PFSK-1 (cell line): ENCODE measurements at regions not wholly inside any gene's neighbourhood (a gene's known extent, or its start where the extent isn't known, plus 50 kb on each side); places are given as distances from the start of the nearest gene placed in this dataset.

Experiments used
- FOXP2 ChIP-seq: optimal IDR thresholded peaks from 2 replicates; pipeline ENCODE3; 2011; ENCODE audit warnings: borderline replicate concordance, control low read depth, inconsistent platforms; ENCODE audit not compliant: insufficient read depth; ENCODE audit errors: extremely low read length, extremely low read depth
- POLR2AphosphoS5 ChIP-seq: IDR thresholded peaks from 2 replicates; pipeline ENCODE4 v1.6.1; 2012; ENCODE audit warnings: low read depth, mild to moderate bottlenecking, control low read depth, low read length, moderate library complexity
- TF ChIP-seq, protein P1 (sequence below), 2 experiments: IDR thresholded peaks; 2 replicates each; pipeline versions ENCODE4 v1.6.1 to v1.8.0; 2011 to 2012; ENCODE audit warnings: low read depth in 2 of 2, low read length in 2 of 2, control low read depth in 1 of 2, inconsistent platforms in 1 of 2, mild to moderate bottlenecking in 1 of 2, moderate library complexity in 1 of 2; ENCODE audit not compliant: insufficient read depth in 1 of 2

DNA sequence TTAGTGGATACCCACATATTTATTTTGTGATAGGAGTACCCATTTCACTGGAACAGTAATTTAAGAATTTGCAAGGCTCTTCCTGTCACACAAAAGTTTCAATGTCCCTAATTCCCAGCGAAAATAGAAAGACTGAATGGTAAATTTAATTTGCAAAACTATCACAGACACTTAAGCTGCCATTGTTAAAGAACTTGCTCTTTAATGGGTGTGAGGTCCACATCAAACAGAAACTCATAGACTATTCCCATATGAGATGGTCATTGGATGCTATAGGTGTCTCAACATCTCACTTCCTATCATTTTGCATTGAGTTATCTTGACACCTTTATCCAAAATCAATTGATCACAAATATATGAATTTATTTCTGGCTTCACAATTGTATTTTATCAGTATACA is 415.9 kb downstream of the GPAM start:
- no peak for TF ChIP-seq POLR2AphosphoS5
- no peak for TF ChIP-seq FOXP2
- TF ChIP-seq, protein P1, sequence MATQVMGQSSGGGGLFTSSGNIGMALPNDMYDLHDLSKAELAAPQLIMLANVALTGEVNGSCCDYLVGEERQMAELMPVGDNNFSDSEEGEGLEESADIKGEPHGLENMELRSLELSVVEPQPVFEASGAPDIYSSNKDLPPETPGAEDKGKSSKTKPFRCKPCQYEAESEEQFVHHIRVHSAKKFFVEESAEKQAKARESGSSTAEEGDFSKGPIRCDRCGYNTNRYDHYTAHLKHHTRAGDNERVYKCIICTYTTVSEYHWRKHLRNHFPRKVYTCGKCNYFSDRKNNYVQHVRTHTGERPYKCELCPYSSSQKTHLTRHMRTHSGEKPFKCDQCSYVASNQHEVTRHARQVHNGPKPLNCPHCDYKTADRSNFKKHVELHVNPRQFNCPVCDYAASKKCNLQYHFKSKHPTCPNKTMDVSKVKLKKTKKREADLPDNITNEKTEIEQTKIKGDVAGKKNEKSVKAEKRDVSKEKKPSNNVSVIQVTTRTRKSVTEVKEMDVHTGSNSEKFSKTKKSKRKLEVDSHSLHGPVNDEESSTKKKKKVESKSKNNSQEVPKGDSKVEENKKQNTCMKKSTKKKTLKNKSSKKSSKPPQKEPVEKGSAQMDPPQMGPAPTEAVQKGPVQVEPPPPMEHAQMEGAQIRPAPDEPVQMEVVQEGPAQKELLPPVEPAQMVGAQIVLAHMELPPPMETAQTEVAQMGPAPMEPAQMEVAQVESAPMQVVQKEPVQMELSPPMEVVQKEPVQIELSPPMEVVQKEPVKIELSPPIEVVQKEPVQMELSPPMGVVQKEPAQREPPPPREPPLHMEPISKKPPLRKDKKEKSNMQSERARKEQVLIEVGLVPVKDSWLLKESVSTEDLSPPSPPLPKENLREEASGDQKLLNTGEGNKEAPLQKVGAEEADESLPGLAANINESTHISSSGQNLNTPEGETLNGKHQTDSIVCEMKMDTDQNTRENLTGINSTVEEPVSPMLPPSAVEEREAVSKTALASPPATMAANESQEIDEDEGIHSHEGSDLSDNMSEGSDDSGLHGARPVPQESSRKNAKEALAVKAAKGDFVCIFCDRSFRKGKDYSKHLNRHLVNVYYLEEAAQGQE (IDR thresholded peaks at IDR 0.05; ENCODE audit: insufficient read depth in 1 of 2, low read depth in 2 of 2, low read length in 2 of 2): no peak
